SK-N-MC (cell line): ENCODE measurements at regions not wholly inside any gene's neighbourhood (a gene's known extent, or its start where the extent isn't known, plus 50 kb on each side); places are given as distances from the start of the nearest gene placed in this dataset.
"Not testable (repeated sequence)": the region's sequence is repeated elsewhere in the genome, so short reads cannot be mapped to it uniquely, and the experiment has no call there.

ENCODE experiments used
- DNase-seq: peaks from one replicate; pipeline ENCODE4 v3.0.0-alpha.2; 2011; ENCODE audit warnings: low read depth, low spot score
- H3K27ac ChIP-seq: fragments of 200-600 bp; sonication (generic); 2 replicates; pipeline ENCODE4 v1.5.1; 2016; ENCODE audit warnings: mixed run types
- H3K36me3 ChIP-seq: fragments of 200-600 bp; sonication (generic); 2 replicates; pipeline ENCODE4 v1.6.1; 2017; ENCODE audit warnings: antibody characterized with exemption, low read length, mixed read lengths; ENCODE audit not compliant: insufficient read depth
- H3K4me3 ChIP-seq: fragments of 200-600 bp; sonication (generic); 2 replicates; pipeline ENCODE4 v1.5.1; 2016
- H3K9ac ChIP-seq: fragments of 200-600 bp; sonication (generic); 2 replicates; pipeline ENCODE4 v1.8.0; 2017; ENCODE audit warnings: mixed run types, mixed read lengths; ENCODE audit not compliant: insufficient read length
- H3K9me3 ChIP-seq: fragments of 200-600 bp; sonication (generic); 2 replicates; pipeline ENCODE4 v1.6.1; 2017; ENCODE audit warnings: low read depth, mild to moderate bottlenecking, antibody characterized with exemption, low read length, moderate library complexity, mixed read lengths
- EZH2 ChIP-seq: fragments of 200-600 bp; sonication (generic); IDR thresholded peaks from one replicate; pipeline ENCODE4 v1.6.1; 2017; ENCODE audit warnings: antibody characterized with exemption
- FOXP2 ChIP-seq: optimal IDR thresholded peaks from 2 replicates; pipeline ENCODE3; 2011; ENCODE audit warnings: mild to moderate bottlenecking, moderate library complexity; ENCODE audit not compliant: insufficient read depth; ENCODE audit errors: extremely low read length, control extremely low read depth
- POLR2AphosphoS5 ChIP-seq: IDR thresholded peaks from 2 replicates; pipeline ENCODE4 v1.6.1; 2012; ENCODE audit warnings: mild to moderate bottlenecking, low read depth, low read length, borderline replicate concordance

- no peaks in the 10 kb centered on the region for H3K36me3 ChIP-seq
- H3K27ac ChIP-seq = no peak overlapping the region
- H3K4me3 ChIP-seq = no peak overlapping the region
- no peak for DNase-seq
- no peak overlapping the region for H3K9ac ChIP-seq
- no peak for TF ChIP-seq EZH2
- TF ChIP-seq POLR2AphosphoS5 = no peak
- TF ChIP-seq FOXP2 = no peak
- H3K9me3 ChIP-seq = no peaks in the 10 kb centered on the region
Observed at GRCh38 chr9:72440992-72441847, 76.2 kb upstream of the ZFAND5 start.

GRCh38 chr9:72440378-72440777 lies 75.4 kb upstream of the ZFAND5 start:
- H3K36me3 ChIP-seq = no peaks in the 10 kb centered on the region

GRCh38 chr9:72433616-72434267 lies 68.7 kb upstream of the ZFAND5 start:
- not testable (repeated sequence) for DNase-seq

More at GRCh38 chr9:72440378-72440777, 75.4 kb upstream of the ZFAND5 start:
- TF ChIP-seq POLR2AphosphoS5 (no peak), EZH2 (no peak), FOXP2 (no peak)
- Histone ChIP-seq H3K4me3 (no peak overlapping the region), H3K9ac (no peak overlapping the region), H3K27ac (no peak overlapping the region), H3K9me3 (no peaks in the 10 kb centered on the region)
- no peak for DNase-seq

GRCh38 chr9:72431036-72431435 lies 66.0 kb upstream of the ZFAND5 start:
- no peaks in the 10 kb centered on the region for H3K9me3 ChIP-seq
- H3K27ac ChIP-seq = no peak overlapping the region
- no peak overlapping the region for H3K9ac ChIP-seq
- TF ChIP-seq POLR2AphosphoS5 (no peak), FOXP2 (no peak), EZH2 (no peak)
- no peaks in the 10 kb centered on the region for H3K36me3 ChIP-seq
- no peak overlapping the region for H3K4me3 ChIP-seq
- DNase-seq = no peak

More at GRCh38 chr9:72433616-72434267, 68.7 kb upstream of the ZFAND5 start:
- not testable (repeated sequence) for H3K27ac ChIP-seq, H3K9ac ChIP-seq, H3K4me3 ChIP-seq, H3K36me3 ChIP-seq, H3K9me3 ChIP-seq

- H3K27ac ChIP-seq = peak overlapping the region; percentile 78
- no peak for DNase-seq
- no peaks in the 10 kb centered on the region for H3K36me3 ChIP-seq
Observed at GRCh38 chr9:72428329-72428728, 63.3 kb upstream of the ZFAND5 start.

GRCh38 chr9:72427801-72428200 lies 62.8 kb upstream of the ZFAND5 start:
- peak overlapping the region; percentile 78 for H3K27ac ChIP-seq
- no peak overlapping the region for H3K4me3 ChIP-seq
- H3K9me3 ChIP-seq = no peaks in the 10 kb centered on the region
- no peak for TF ChIP-seq POLR2AphosphoS5
- TF ChIP-seq EZH2 = no peak
- no peak for TF ChIP-seq FOXP2
- DNase-seq = no peak
- no peaks in the 10 kb centered on the region for H3K36me3 ChIP-seq
- H3K9ac ChIP-seq = no peak overlapping the region

More at GRCh38 chr9:72428329-72428728, 63.3 kb upstream of the ZFAND5 start:
- no peak for TF ChIP-seq EZH2
- no peak for TF ChIP-seq FOXP2
- TF ChIP-seq POLR2AphosphoS5 = no peak
- H3K9ac ChIP-seq = no peak overlapping the region
- no peaks in the 10 kb centered on the region for H3K9me3 ChIP-seq
- peak overlapping the region; percentile 38 for H3K4me3 ChIP-seq

- DNase-seq = no peak
- Histone ChIP-seq H3K27ac (no peak overlapping the region), H3K36me3 (no peaks in the 10 kb centered on the region), H3K9me3 (no peaks in the 10 kb centered on the region), H3K4me3 (no peak overlapping the region), H3K9ac (no peak overlapping the region)
- TF ChIP-seq EZH2 = no peak
- no peak for TF ChIP-seq POLR2AphosphoS5
- TF ChIP-seq FOXP2 = no peak
Observed at GRCh38 chr9:72424131-72424530, 59.1 kb upstream of the ZFAND5 start.

- no peak overlapping the region for H3K27ac ChIP-seq
- TF ChIP-seq EZH2 = no peak
- TF ChIP-seq POLR2AphosphoS5 = no peak
- TF ChIP-seq FOXP2 = no peak
Observed at GRCh38 chr9:72422214-72422613, 57.2 kb upstream of the ZFAND5 start.

GRCh38 chr9:72420783-72421182 lies 55.8 kb upstream of the ZFAND5 start:
- Histone ChIP-seq H3K27ac (no peak overlapping the region), H3K9ac (no peak overlapping the region), H3K4me3 (no peak overlapping the region), H3K9me3 (no peaks in the 10 kb centered on the region), H3K36me3 (no peaks in the 10 kb centered on the region)
- TF ChIP-seq EZH2 (no peak), POLR2AphosphoS5 (no peak), FOXP2 (no peak)
- no peak for DNase-seq

More at GRCh38 chr9:72422214-72422613, 57.2 kb upstream of the ZFAND5 start:
- Histone ChIP-seq H3K9ac (no peak overlapping the region), H3K4me3 (no peak overlapping the region), H3K9me3 (no peaks in the 10 kb centered on the region), H3K36me3 (no peaks in the 10 kb centered on the region)
- DNase-seq = no peak
